WI38 (cell line): ENCODE measurements at regions not wholly inside any gene's neighbourhood (a gene's known extent, or its start where the extent isn't known, plus 50 kb on each side); places are given as distances from the start of the nearest gene placed in this dataset.

ENCODE experiments used
- H3K4me3 ChIP-seq: 2 replicates; pipeline ENCODE4 v1.5.1; 2011; ENCODE audit warnings: low read depth, mild to moderate bottlenecking, control low read depth, low read length
- TF ChIP-seq, protein P1 (sequence below): IDR thresholded peaks from 2 replicates; pipeline ENCODE4 v1.5.1; 2012; ENCODE audit warnings: low read depth, mild to moderate bottlenecking, control low read depth, low read length

- TF ChIP-seq, protein P1, sequence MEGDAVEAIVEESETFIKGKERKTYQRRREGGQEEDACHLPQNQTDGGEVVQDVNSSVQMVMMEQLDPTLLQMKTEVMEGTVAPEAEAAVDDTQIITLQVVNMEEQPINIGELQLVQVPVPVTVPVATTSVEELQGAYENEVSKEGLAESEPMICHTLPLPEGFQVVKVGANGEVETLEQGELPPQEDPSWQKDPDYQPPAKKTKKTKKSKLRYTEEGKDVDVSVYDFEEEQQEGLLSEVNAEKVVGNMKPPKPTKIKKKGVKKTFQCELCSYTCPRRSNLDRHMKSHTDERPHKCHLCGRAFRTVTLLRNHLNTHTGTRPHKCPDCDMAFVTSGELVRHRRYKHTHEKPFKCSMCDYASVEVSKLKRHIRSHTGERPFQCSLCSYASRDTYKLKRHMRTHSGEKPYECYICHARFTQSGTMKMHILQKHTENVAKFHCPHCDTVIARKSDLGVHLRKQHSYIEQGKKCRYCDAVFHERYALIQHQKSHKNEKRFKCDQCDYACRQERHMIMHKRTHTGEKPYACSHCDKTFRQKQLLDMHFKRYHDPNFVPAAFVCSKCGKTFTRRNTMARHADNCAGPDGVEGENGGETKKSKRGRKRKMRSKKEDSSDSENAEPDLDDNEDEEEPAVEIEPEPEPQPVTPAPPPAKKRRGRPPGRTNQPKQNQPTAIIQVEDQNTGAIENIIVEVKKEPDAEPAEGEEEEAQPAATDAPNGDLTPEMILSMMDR, result no peak
- H3K4me3 ChIP-seq, result no peak overlapping the region
Observed at GRCh38 chr9:1759771-1760300, 255.3 kb upstream of the SMARCA2 start.

GRCh38 chr9:1761807-1762206 lies 253.3 kb upstream of the SMARCA2 start:
- TF ChIP-seq, protein P1, result no peak
- no peak overlapping the region for H3K4me3 ChIP-seq

- TF ChIP-seq, protein P1, result no peak
- no peak overlapping the region for H3K4me3 ChIP-seq
Observed at GRCh38 chr9:1766042-1766441, 249.1 kb upstream of the SMARCA2 start.

DNA sequence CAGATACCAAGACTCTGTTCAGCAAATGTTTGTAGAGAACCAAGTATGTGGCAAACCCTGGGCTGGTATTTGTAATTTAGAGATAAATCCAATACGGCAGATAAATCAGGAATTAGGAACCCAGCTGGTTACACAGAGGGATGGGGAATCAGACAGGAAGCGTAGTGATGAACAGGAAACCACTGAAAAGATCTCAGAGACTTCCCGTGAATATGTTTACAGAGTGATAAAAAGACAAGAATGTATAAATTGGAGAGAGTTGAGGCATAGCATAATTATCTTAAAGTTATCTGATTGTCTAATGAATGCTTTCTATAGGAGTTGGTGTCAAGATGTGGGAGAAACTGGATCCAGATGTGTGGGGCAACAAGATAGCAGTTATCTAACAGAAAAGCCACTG lies 246.6 kb upstream of the SMARCA2 start:
- no peak overlapping the region for H3K4me3 ChIP-seq
- TF ChIP-seq, protein P1, result no peak

GRCh38 chr9:1771094-1771789 lies 243.9 kb upstream of the SMARCA2 start:
- TF ChIP-seq, protein P1, result no peak

DNA sequence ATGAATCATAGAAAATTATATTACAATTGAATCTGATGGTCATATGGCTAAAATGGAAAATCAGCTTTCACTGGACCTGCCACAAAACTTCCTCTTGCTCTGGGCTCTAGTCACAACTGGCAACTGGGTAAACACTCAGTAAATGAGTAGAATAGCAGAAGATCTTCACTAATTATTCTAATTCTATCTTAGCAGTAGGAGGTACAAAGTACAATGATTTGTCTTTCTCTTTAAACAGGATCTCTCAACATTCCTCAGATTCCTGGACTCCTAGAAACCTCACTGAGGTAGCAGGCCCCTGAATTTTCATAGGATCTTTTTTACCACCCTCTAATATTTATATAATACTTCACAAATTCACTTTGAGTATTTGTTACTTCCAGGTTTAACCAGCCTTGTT lies 239.9 kb upstream of the SMARCA2 start:
- no peak overlapping the region for H3K4me3 ChIP-seq
- TF ChIP-seq, protein P1, result no peak

More at GRCh38 chr9:1771094-1771789, 243.9 kb upstream of the SMARCA2 start:
- no peak overlapping the region for H3K4me3 ChIP-seq

GRCh38 chr9:1776668-1777067 lies 238.5 kb upstream of the SMARCA2 start:
- no peak overlapping the region for H3K4me3 ChIP-seq
- TF ChIP-seq, protein P1, result no peak
